ENCODE measurements at regions not wholly inside any gene's neighbourhood (a gene's known extent, or its start where the extent isn't known, plus 50 kb on each side); places are given as distances from the start of the nearest gene placed in this dataset.

- TF ChIP-seq CTCF (conservative IDR thresholded peaks at IDR 0.05; ENCODE audit: low read depth, low read length) (no peak), POLR2A (IDR thresholded peaks at IDR 0.05; ENCODE audit: low read depth, low read length) (no peak), RAD21 (IDR thresholded peaks at IDR 0.05; ENCODE audit: low read length) (no peak), RFX5 (IDR thresholded peaks at IDR 0.05; ENCODE audit: low read depth, low read length) (no peak), FOS (IDR thresholded peaks at IDR 0.05; ENCODE audit: low read depth, low read length) (peak; percentile 61), MAZ (IDR thresholded peaks at IDR 0.05; ENCODE audit: borderline replicate concordance, low read depth, low read length) (no peak), ELK1 (IDR thresholded peaks at IDR 0.05; ENCODE audit: borderline replicate concordance, low read depth, low read length) (no peak)
Observed at GRCh38 chr10:3330663-3331062, 158.1 kb upstream of the PITRM1 start.
